ENCODE measurements at regions not wholly inside any gene's neighbourhood (a gene's known extent, or its start where the extent isn't known, plus 50 kb on each side); places are given as distances from the start of the nearest gene placed in this dataset.
A peak's percentile ranks its signal among the peaks of the same experiment; 100 is the strongest.

DNA sequence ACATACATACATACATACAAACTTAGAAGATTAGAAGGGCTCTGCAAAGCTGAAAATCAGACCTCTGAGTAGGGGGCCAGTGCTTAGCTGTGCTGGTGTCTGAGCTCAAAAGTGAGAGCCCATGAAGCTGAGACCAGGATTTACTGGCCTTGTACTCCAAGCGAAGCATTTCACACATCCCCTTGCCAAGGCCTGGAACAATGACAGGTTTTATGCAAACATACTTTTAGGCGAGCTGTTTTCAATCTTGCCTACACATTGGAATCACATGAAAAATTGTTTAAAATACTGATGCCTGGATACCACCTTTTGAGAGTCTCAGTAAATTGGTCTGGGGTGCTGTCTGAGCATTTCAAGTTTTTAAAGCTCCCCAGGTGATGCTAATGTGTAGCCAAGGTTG lies 80.9 kb upstream of the SRSF6 start:
- WGBS, 2 experiments (ENCODE audit: low coverage in 1 of 2, low lambda C conversion rate in 2 of 2, missing lambda C conversion rate in 2 of 2): 80 to 95% methylated on average over 2 of the region's 2 CpGs
- TF ChIP-seq EZH2phosphoT487 (IDR thresholded peaks at IDR 0.05; ENCODE audit: insufficient read depth, low read depth) (no peak), EZH2 (IDR thresholded peaks at IDR 0.05; ENCODE audit: insufficient read depth, poor library complexity, severe bottlenecking) (no peak)
- Histone ChIP-seq H3K4me2 (ENCODE audit: unreplicated experiment) (no peak overlapping the region), H3K36me3 (ENCODE audit: low read depth) (no peaks in the 10 kb centered on the region), H3K9me2 (ENCODE audit: insufficient read depth) (no peaks in the 10 kb centered on the region), H3F3A (ENCODE audit: insufficient read depth) (peaks cover 27% of the 10 kb centered on the region), H3K79me2 (ENCODE audit: insufficient read depth) (no peaks in the 10 kb centered on the region), H2AFZ (no peak overlapping the region), H3K4me3 (no peak overlapping the region), H4K20me1 (ENCODE audit: insufficient read depth) (no peaks in the 10 kb centered on the region), H3K4me1 (ENCODE audit: insufficient read depth) (peaks cover 37% of the 10 kb centered on the region), H3K27me3 (replicated peaks; ENCODE audit: insufficient read depth) (no peaks in the 10 kb centered on the region), H3K9me3 (ENCODE audit: low read depth) (no peaks in the 10 kb centered on the region), H3K27ac (no peak overlapping the region), H3K9ac (no peak overlapping the region)
- no peak for DNase-seq
- in situ Hi-C loops (cut with MboI): no loop called here

DNA sequence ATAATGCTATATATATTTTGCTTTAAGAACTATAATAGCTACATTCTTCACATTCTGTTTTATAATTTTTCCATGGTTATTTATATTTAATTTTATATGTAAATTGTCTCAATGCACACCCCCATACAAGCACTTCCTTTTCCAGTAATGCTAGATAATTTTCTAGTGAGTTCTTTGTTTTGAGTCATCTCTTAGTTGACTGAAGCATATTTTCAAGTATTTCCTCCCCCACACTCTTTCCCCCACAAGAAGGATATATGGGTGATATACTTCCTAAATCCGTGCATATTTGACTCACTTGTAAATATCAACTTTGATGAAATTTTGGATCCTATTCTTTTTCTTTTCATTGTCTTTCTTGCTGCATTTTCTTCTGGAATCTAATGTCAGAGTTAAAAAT lies 82.1 kb upstream of the SRSF6 start:
- H3K79me2 ChIP-seq (ENCODE audit: insufficient read depth): no peaks in the 10 kb centered on the region
- peak overlapping the region; percentile 45 for H3K27ac ChIP-seq
- H3K27me3 ChIP-seq (replicated peaks; ENCODE audit: insufficient read depth): no peaks in the 10 kb centered on the region
- no peaks in the 10 kb centered on the region for H3K36me3 ChIP-seq (ENCODE audit: low read depth)
- 0% methylated on average over 1 of the region's 1 CpG for WGBS, 2 experiments (ENCODE audit: low coverage in 1 of 2, low lambda C conversion rate in 2 of 2, missing lambda C conversion rate in 2 of 2)
- H3K4me1 ChIP-seq (ENCODE audit: insufficient read depth): peaks cover 37% of the 10 kb centered on the region
- H3K9me2 ChIP-seq (ENCODE audit: insufficient read depth): no peaks in the 10 kb centered on the region
- in situ Hi-C loops (cut with MboI): no loop called here
- no peaks in the 10 kb centered on the region for H3K9me3 ChIP-seq (ENCODE audit: low read depth)
- peaks cover 24% of the 10 kb centered on the region for H3F3A ChIP-seq (ENCODE audit: insufficient read depth)
- H3K4me2 ChIP-seq (ENCODE audit: unreplicated experiment): peak overlapping the region; percentile 29
- H4K20me1 ChIP-seq (ENCODE audit: insufficient read depth): no peaks in the 10 kb centered on the region
- H3K9ac ChIP-seq: no peak overlapping the region
- TF ChIP-seq EZH2phosphoT487 (IDR thresholded peaks at IDR 0.05; ENCODE audit: insufficient read depth, low read depth) (no peak), EZH2 (IDR thresholded peaks at IDR 0.05; ENCODE audit: insufficient read depth, poor library complexity, severe bottlenecking) (no peak)
- DNase-seq: peak; percentile 59
- H2AFZ ChIP-seq: no peak overlapping the region
- H3K4me3 ChIP-seq: no peak overlapping the region

DNA sequence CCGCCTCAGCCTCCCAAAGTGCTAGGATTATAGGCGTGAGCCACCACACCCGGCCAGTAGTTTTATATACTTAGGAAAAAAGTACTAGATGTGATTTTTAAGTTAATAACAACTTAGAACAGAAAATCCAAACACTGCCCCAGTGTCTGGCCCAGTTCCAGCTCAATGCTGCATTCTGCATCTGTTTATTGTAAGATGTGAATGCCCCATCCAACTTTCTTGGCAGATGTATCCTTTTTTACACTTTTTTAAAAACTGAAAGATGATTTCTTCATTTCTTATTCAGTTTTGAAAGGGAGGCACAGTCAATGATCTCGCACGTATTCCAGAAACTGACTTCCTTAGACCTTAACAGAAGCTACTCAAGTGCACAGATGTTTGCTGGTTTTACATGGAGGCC lies 85.6 kb upstream of the SRSF6 start:
- peak overlapping the region; percentile 15; the same call in 1 of the 2 replicates for H2AFZ ChIP-seq
- H3K27ac ChIP-seq: no peak overlapping the region
- TF ChIP-seq EZH2 (IDR thresholded peaks at IDR 0.05; ENCODE audit: insufficient read depth, poor library complexity, severe bottlenecking) (no peak), EZH2phosphoT487 (IDR thresholded peaks at IDR 0.05; ENCODE audit: insufficient read depth, low read depth) (no peak)
- H3F3A ChIP-seq (ENCODE audit: insufficient read depth): peaks cover 7% of the 10 kb centered on the region; the same call in 1 of the 2 replicates
- no peak overlapping the region for H3K9ac ChIP-seq
- DNase-seq: no peak
- H3K36me3 ChIP-seq (ENCODE audit: low read depth): no peaks in the 10 kb centered on the region
- WGBS, 2 experiments (ENCODE audit: low coverage in 1 of 2, low lambda C conversion rate in 2 of 2, missing lambda C conversion rate in 2 of 2): 29 to 35% methylated on average over 5 of the region's 5 CpGs
- H3K27me3 ChIP-seq (replicated peaks; ENCODE audit: insufficient read depth): no peaks in the 10 kb centered on the region
- no peaks in the 10 kb centered on the region for H3K9me3 ChIP-seq (ENCODE audit: low read depth)
- H3K4me2 ChIP-seq (ENCODE audit: unreplicated experiment): no peak overlapping the region
- in situ Hi-C loops (cut with MboI): no loop called here
- no peaks in the 10 kb centered on the region for H4K20me1 ChIP-seq (ENCODE audit: insufficient read depth)
- no peaks in the 10 kb centered on the region for H3K79me2 ChIP-seq (ENCODE audit: insufficient read depth)
- no peak overlapping the region for H3K4me3 ChIP-seq
- no peaks in the 10 kb centered on the region for H3K9me2 ChIP-seq (ENCODE audit: insufficient read depth)
- H3K4me1 ChIP-seq (ENCODE audit: insufficient read depth): peaks cover 19% of the 10 kb centered on the region

DNA sequence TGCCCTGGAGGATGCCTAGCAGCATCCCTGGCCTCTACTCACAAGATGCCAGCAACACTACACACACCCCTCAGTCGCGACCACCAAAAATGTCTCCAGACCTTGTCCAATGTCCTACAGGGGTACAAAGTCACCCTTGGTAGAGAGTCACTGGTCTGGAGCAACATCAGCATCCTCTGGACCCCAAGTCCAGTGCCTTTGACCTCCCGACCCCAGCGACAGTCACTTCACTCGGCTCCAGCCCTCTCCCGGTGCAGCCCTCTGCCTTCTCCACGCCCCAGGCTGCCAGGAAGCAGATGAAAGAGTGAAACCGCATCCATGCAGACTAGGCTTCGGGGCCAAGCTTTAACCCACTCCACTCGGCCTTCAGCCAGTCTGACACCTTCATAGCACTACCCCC lies 92.0 kb upstream of the SRSF6 start:
- TF ChIP-seq EZH2 (IDR thresholded peaks at IDR 0.05; ENCODE audit: insufficient read depth, poor library complexity, severe bottlenecking) (no peak), EZH2phosphoT487 (IDR thresholded peaks at IDR 0.05; ENCODE audit: insufficient read depth, low read depth) (no peak)
- no peaks in the 10 kb centered on the region for H3K9me2 ChIP-seq (ENCODE audit: insufficient read depth)
- H3K9ac ChIP-seq: no peak overlapping the region
- no peaks in the 10 kb centered on the region for H3K27me3 ChIP-seq (replicated peaks; ENCODE audit: insufficient read depth)
- no peaks in the 10 kb centered on the region for H4K20me1 ChIP-seq (ENCODE audit: insufficient read depth)
- no peaks in the 10 kb centered on the region for H3K9me3 ChIP-seq (ENCODE audit: low read depth)
- H3F3A ChIP-seq (ENCODE audit: insufficient read depth): no peaks in the 10 kb centered on the region
- H3K4me2 ChIP-seq (ENCODE audit: unreplicated experiment): no peak overlapping the region
- DNase-seq: no peak
- no peak overlapping the region for H3K4me3 ChIP-seq
- H3K36me3 ChIP-seq (ENCODE audit: low read depth): no peaks in the 10 kb centered on the region
- no peaks in the 10 kb centered on the region for H3K79me2 ChIP-seq (ENCODE audit: insufficient read depth)
- no peak overlapping the region for H2AFZ ChIP-seq
- in situ Hi-C loops (cut with MboI): no loop called here
- WGBS, 2 experiments (ENCODE audit: low coverage in 1 of 2, low lambda C conversion rate in 2 of 2, missing lambda C conversion rate in 2 of 2): 43 to 49% methylated on average over 10 of the region's 10 CpGs
- no peaks in the 10 kb centered on the region; the same call in 1 of the 2 replicates for H3K4me1 ChIP-seq (ENCODE audit: insufficient read depth)
- H3K27ac ChIP-seq: no peak overlapping the region

DNA sequence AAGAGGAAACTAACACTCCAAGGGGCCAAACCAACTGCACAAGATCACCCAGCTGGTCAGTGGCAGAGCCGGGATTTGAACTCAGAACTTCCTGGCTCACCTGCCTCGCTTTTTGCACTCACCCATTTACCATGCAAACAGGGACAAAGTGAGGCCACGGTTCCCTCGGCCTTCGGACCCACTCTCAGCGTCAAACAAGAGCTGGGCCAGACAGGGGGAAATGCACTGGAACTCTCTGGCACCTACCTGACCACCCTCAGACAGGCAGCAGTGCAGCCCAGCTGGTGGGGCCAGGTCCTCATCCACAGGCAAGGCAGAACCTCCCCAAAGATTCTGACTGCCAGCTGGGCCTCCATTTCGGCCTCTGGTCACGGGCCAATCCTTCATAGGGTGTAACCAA lies 93.7 kb upstream of the SRSF6 start:
- H3K79me2 ChIP-seq (ENCODE audit: insufficient read depth): no peaks in the 10 kb centered on the region
- no peak overlapping the region for H3K4me2 ChIP-seq (ENCODE audit: unreplicated experiment)
- H3K27ac ChIP-seq: no peak overlapping the region
- H4K20me1 ChIP-seq (ENCODE audit: insufficient read depth): no peaks in the 10 kb centered on the region
- H3K9ac ChIP-seq: no peak overlapping the region
- in situ Hi-C loops (cut with MboI): no loop called here
- no peaks in the 10 kb centered on the region for H3K27me3 ChIP-seq (replicated peaks; ENCODE audit: insufficient read depth)
- H3K4me1 ChIP-seq (ENCODE audit: insufficient read depth): no peaks in the 10 kb centered on the region; the same call in 1 of the 2 replicates
- H3K36me3 ChIP-seq (ENCODE audit: low read depth): no peaks in the 10 kb centered on the region
- H2AFZ ChIP-seq: no peak overlapping the region
- 79 to 85% methylated on average over 8 of the region's 8 CpGs for WGBS, 2 experiments (ENCODE audit: low coverage in 1 of 2, low lambda C conversion rate in 2 of 2, missing lambda C conversion rate in 2 of 2)
- no peaks in the 10 kb centered on the region for H3K9me3 ChIP-seq (ENCODE audit: low read depth)
- DNase-seq: no peak
- H3K9me2 ChIP-seq (ENCODE audit: insufficient read depth): no peaks in the 10 kb centered on the region
- TF ChIP-seq EZH2 (IDR thresholded peaks at IDR 0.05; ENCODE audit: insufficient read depth, poor library complexity, severe bottlenecking): no peak
- no peak for TF ChIP-seq EZH2phosphoT487 (IDR thresholded peaks at IDR 0.05; ENCODE audit: insufficient read depth, low read depth)
- H3K4me3 ChIP-seq: no peak overlapping the region
- no peaks in the 10 kb centered on the region for H3F3A ChIP-seq (ENCODE audit: insufficient read depth)

Measured in GM23248 (cell line).